GF-D8 (cell line): ENCODE measurements at regions not wholly inside any gene's neighbourhood (a gene's known extent, or its start where the extent isn't known, plus 50 kb on each side); places are given as distances from the start of the nearest gene placed in this dataset.

Experiments used
- DNase-seq: peaks from one replicate; lab custom pipeline; 2025; lab: John Stamatoyannopoulos, UW

DNA sequence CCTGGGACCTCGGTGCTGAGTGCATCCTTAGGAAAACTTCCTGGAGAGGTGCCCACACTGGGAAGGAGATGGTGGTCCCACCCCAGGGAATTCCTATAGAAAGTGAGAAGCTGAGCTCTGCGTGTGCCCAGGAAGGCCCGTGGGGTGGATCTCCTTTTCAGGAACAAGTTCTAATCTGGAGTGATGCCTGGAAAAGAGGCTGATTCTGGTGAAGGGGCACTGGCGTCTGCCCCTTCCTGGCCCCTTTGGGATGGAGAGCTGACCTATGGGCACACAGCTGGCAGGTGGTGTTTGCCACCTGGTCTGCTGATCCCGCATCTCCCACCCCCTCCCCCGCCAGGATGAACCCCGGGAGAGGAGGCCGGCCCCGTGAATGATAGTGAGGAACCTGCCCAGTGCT, 142.0 kb upstream of the RTL1 start:
- no peak for DNase-seq

DNA sequence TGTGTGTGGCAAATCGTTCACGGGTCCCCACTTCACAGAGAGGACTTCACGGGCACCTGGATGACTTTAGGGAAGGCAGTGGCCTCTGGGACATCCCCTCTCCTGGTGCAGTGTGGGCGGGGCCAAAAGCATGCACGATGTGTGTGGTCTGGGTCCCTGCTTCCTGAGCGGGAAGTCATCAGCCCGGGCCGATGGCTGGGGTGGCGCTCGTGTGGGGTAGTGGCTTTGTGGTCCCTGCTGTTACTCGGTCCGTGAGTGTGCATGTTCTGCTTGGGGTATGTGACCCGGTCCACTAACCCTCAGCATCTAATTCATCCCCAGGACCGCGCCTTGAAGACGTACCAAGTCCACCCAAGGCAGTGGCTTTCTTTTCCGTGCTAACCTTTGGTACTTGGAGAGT, 142.5 kb upstream of the RTL1 start:
- no peak for DNase-seq

GRCh38 chr14:101047326-101047725, 143.8 kb upstream of the RTL1 start:
- DNase-seq: no peak

DNA sequence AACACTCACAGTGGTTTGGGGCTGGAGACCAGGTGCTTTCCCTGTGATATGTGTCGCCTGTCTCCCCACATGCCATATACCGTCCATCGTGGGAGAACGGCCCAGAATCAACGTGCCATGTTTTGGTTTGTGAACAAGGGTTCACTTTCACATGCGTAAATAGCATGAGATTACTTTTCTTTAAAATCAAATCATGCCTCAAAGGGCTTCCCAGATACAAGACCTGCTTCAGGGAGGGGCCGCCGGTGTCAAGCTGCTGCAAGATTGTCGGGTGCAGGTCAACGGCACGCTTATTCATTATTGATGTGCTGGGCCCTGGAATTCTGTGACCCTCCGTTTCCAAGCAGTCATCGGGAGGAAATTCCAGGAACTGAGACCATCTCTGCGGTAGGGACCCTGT, 145.2 kb upstream of the RTL1 start:
- no peak for DNase-seq

GRCh38 chr14:101049511-101049910, 146.0 kb upstream of the RTL1 start:
- no peak for DNase-seq

GRCh38 chr14:101049942-101050341, 146.4 kb upstream of the RTL1 start:
- no peak for DNase-seq

DNA sequence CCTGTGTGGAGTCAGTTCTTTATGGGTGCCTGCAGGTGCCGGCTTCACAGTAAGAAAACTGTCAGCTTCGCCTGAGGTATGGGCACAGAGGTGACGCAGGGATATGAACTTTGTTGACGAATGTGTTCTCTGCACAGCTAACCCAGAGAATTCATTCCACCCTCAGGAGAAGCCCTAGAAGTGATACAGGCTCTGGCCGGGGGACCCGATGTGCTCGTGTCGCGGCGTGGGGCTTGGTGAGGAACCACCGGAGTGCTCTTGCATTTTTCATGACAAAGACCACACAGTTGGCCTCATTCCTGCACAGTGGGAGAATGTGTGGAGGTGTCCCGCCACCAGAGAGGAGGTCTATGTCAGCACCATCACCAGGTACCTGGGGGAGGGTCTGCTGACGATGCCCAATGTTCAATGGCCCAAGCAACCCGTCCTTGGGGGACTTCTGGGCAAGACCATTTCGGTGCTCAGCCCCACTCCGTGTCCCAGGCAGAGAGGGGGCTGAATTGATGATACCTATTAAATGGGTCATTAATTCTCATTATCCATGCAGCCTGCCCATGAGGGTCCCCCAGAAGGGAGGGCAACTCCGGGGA, 147.5 kb upstream of the RTL1 start:
- no peak for DNase-seq

- DNase-seq: no peak
Observed at GRCh38 chr14:101054671-101055070, 151.1 kb upstream of the RTL1 start.

DNA sequence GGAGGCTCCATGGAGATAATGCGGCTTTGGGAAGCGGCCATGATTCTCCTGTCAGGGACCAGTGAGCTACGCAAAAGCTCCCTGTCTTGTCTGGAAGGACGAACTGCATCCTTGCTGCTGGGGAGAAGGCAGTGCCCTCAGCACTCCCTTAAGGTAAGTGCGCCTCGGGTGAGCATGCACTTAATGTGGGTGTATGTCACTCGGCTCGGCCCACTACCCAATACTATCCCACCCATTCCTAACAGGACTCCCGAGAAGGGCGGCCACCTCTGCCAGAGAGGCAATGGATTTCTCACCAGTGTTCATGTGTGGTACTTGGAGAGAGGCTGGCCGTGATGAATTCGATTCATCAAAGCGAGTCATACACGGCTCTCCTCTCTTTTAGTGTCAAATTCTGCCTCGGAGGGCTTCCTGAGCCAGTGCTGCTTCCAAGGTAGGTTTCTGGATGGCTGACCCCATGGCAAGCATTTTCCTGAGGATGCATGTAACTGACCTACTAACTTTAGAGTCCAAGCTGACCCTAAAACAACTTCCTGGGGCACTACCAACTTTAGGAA, 151.7 kb upstream of the RTL1 start:
- DNase-seq: no peak

- no peak for DNase-seq
Observed at GRCh38 chr14:101055776-101056374, 152.4 kb upstream of the RTL1 start.

- DNase-seq: no peak
Observed at GRCh38 chr14:101056446-101056845, 152.9 kb upstream of the RTL1 start.

DNA sequence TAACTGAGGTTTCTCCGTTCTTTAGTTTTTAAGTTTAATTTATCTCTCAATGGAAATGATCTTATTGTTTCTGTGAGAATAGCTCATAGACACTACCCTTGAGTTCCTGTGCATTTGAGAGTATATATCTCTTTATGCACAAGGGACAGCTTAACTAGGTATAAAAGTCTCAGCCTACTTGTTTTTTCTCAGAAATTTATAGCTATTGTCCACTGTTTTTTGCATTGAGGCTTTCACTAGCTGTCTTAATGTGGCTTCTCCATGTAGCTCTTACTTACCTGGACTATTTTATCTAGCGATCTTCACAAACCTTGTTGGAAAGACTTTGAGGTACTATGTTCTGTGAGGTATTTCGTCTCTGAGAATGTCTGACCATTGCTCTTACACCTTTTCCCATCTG, 153.9 kb upstream of the RTL1 start:
- no peak for DNase-seq

DNA sequence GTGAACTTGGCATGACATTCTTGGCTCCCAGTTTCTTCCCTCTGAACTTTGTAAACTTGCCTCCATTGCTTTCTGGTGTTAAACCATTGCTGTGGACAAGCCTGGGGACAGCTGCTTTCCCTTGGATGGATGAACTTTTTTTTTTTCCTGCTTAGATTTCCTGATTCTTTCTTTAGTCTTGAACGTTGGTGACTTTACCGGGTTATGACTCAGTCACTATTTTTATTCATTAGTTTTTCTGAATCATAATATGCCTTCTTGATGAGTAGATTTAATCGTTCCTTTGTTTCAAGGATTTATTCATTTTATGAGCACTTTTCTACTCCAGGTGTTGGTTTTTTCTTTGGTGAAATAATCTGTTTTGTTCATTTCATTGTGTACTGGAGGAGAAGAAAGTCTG, 155.0 kb upstream of the RTL1 start:
- no peak for DNase-seq

DNA sequence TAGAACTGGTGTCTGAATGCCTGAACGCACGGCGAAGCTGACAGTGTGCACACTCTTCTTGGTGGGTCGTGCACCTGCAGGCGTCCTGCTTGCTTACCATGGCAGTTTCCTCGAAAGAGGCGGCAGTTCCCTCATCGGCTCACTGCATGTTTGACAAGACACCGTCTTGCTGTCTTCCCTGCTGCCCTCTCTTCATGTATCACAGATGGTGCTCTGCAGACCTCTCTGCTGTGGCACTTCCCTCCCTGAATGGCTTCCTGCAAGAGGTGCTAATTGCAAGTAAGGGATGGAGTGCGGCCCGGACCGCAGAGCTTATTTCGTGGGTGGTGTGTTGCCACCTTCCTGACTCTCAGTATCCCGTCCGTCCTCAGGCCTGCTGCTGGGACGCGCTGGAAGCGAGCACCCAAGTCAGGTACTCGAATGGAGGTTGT, 156.7 kb upstream of the RTL1 start:
- DNase-seq: no peak

DNA sequence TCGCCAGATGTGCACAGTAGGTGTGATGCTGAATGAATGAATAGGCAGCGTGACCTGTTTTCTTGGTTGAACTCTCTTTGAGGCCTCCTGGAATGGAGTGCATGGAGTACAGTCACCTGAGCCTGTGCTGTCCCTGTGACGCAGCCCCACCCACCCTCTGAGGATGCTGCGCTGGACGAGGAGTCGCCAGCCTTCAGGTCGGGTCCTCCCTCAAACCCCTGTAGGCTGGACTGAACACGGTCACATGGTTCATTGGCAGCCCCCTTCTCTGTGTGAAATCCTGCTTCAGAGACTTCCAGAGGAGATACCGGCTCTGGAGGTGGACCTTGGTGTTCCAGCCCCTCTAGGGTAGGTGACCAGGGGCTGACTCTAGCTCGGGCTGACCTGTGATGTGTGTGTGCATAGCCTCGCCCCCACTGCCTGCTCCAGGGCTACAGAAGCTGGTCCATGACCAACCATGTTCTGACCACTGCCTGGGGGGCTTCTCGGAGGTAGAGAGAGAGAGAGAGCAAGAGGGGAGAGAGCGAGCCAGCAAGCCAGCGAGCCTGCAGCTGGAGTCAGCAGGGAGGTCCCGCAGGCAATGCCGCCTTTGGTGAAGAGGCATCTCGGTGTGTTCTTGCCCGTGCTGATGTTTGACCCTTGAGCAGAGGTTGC, 158.0 kb upstream of the RTL1 start:
- DNase-seq: no peak

GRCh38 chr14:101062065-101062450, 158.5 kb upstream of the RTL1 start:
- DNase-seq: no peak

GRCh38 chr14:101062601-101063000, 159.1 kb upstream of the RTL1 start:
- no peak for DNase-seq

DNA sequence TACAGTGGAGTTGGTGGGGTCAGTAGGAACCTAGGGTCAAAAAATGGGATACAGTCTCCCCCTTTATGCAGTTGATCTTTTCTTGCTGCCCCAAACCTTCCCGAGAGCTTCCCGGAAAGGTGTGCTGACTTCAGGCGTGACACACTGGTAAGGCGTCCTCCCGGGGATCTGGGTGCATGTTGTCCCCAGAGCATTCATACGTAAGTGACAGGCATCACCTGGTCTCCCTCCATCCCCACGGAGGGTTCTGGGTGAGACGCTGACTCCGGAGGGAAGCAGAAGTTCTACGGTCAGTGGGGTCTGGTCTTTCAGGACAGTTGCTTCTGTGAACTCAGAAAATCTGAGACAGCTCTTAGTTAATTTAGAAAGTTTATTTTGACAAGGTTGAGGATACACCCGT, 159.6 kb upstream of the RTL1 start:
- no peak for DNase-seq

GRCh38 chr14:101064121-101064661, 160.7 kb upstream of the RTL1 start:
- no peak for DNase-seq

GRCh38 chr14:101064718-101065117, 161.2 kb upstream of the RTL1 start:
- DNase-seq: no peak

GRCh38 chr14:101065246-101065645, 161.7 kb upstream of the RTL1 start:
- DNase-seq: no peak

DNA sequence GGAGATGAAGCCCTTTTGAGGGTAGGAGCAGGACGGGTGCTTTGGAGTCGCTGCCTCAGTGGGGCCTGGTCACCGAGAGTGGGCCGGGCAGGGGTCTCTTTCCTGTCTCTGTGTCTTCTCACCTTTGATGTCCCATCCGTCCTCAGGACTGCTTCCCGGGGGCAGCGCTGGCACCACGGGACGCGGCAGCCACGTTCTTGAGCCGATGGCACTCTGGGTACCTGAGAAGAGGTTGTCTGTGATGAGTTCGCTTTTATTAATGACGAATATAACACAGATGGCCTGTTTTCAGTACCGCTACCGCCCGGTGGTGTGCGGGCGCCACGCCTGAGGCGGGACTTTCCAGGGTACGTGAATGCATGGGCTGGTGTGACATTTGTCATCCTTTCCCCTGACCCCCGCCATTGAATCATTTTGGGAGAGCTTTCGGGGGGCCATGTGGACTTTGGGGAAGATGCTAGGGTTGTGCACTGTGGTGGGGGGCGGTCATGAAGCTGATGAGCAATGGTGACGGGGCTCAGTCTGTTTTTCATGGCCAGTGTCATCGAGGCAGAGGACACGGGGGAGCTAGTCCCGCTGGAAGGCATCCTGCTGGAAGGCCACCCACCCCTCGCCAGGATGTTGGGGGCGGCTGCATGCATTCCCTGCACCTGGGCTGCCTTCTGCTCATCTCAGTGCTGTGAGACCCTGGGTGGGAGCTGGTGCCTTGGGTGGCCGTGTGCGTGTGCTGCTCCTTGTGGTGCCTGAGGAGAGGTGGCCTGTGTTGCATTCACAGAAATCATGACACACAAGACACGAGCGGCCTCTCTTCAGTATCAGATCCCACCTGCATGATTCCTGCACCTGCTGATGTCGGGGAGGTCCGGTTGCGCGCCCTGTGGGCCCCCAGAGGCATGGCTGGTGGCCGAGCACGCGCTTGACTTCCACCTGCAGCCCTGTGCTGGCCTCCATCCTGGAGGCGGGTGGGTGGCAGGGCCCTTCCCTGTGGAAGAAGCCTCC, 162.5 kb upstream of the RTL1 start:
- no peak for DNase-seq
